ENCODE measurements at regions not wholly inside any gene's neighbourhood (a gene's known extent, or its start where the extent isn't known, plus 50 kb on each side); places are given as distances from the start of the nearest gene placed in this dataset.

DNA sequence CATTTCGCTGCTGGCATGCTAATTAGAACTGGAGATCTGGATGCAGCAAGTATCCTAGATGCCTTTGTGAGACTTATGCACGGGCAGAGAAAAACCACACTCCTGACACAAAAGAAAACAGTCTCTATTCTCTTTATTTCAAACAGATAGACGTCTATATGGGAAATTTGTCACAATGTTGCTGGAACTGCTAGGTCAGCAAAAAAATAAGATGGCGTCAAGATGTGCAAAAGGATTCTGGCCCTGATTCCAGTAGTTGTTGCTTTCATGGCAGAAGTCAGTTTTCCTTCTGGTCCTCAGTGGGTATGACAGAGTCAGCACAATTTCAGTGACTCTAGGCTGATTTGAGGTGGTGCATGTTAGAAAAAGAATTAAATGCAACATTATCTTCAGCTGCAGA, 1068.0 kb downstream of the SLITRK5 start:
- no peak for DNase-seq
- Histone ChIP-seq H3K27ac (replicated peaks) (no peak overlapping the region), H3K27me3 (ENCODE audit: low read depth) (no peaks in the 10 kb centered on the region), H3K4me3 (no peak overlapping the region), H3K9me3 (replicated peaks) (no peaks in the 10 kb centered on the region), H3K4me1 (no peaks in the 10 kb centered on the region), H3K36me3 (no peaks in the 10 kb centered on the region)
- TF ChIP-seq, protein P1, sequence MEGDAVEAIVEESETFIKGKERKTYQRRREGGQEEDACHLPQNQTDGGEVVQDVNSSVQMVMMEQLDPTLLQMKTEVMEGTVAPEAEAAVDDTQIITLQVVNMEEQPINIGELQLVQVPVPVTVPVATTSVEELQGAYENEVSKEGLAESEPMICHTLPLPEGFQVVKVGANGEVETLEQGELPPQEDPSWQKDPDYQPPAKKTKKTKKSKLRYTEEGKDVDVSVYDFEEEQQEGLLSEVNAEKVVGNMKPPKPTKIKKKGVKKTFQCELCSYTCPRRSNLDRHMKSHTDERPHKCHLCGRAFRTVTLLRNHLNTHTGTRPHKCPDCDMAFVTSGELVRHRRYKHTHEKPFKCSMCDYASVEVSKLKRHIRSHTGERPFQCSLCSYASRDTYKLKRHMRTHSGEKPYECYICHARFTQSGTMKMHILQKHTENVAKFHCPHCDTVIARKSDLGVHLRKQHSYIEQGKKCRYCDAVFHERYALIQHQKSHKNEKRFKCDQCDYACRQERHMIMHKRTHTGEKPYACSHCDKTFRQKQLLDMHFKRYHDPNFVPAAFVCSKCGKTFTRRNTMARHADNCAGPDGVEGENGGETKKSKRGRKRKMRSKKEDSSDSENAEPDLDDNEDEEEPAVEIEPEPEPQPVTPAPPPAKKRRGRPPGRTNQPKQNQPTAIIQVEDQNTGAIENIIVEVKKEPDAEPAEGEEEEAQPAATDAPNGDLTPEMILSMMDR (IDR thresholded peaks at IDR 0.05; ENCODE audit: borderline replicate concordance): no peak
- intact Hi-C loops (cut with micrococcal nuclease): no loop called here

DNA sequence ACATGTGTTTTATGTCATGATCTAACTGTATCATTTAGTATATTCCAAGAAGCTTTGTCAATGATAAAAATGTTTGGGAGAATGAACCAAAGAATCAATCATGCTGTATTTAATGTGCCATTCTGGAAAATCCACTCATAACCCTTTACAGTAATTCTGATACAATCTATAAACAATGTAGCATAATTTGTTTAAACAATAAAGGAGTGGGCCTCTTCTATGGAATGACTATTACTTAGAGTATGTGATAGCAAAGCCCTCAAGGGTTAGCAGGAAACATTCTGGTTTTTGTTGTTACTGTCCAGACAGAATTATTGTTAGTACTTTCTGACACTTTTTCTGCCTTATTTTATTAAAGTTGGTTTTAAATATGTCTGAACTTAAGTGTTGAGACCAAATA, 1073.1 kb downstream of the SLITRK5 start:
- no peaks in the 10 kb centered on the region for H3K4me1 ChIP-seq
- intact Hi-C loops (cut with micrococcal nuclease): no loop called here
- no peak overlapping the region for H3K27ac ChIP-seq (replicated peaks)
- no peaks in the 10 kb centered on the region for H3K36me3 ChIP-seq
- TF ChIP-seq, protein P1 (IDR thresholded peaks at IDR 0.05; ENCODE audit: borderline replicate concordance): no peak
- no peak overlapping the region for H3K4me3 ChIP-seq
- no peak for DNase-seq
- no peaks in the 10 kb centered on the region for H3K9me3 ChIP-seq (replicated peaks)
- H3K27me3 ChIP-seq (ENCODE audit: low read depth): no peaks in the 10 kb centered on the region

DNA sequence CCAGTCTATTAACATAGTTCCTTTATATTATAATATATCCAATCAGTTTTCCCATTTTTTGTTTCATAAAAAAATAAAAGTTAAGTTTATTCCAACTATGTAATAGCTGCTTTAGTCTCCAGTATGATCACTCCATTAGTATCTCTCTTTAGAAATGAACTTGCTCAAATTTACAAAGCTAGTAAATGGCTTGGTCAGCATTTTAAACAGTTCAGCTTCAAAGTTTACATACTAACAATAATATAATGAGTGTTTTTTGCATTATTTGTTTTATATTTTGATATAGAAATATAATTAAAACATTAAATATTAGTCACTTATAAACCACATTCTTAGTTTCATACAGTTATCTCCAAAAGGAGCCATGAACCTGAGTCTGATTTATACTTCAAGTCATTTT, 1073.8 kb downstream of the SLITRK5 start:
- Histone ChIP-seq H3K4me1 (no peaks in the 10 kb centered on the region), H3K27me3 (ENCODE audit: low read depth) (no peaks in the 10 kb centered on the region), H3K27ac (replicated peaks) (no peak overlapping the region), H3K36me3 (no peaks in the 10 kb centered on the region), H3K9me3 (replicated peaks) (no peaks in the 10 kb centered on the region), H3K4me3 (no peak overlapping the region)
- intact Hi-C loops (cut with micrococcal nuclease): no loop called here
- no peak for DNase-seq
- TF ChIP-seq, protein P1 (IDR thresholded peaks at IDR 0.05; ENCODE audit: borderline replicate concordance): no peak

DNA sequence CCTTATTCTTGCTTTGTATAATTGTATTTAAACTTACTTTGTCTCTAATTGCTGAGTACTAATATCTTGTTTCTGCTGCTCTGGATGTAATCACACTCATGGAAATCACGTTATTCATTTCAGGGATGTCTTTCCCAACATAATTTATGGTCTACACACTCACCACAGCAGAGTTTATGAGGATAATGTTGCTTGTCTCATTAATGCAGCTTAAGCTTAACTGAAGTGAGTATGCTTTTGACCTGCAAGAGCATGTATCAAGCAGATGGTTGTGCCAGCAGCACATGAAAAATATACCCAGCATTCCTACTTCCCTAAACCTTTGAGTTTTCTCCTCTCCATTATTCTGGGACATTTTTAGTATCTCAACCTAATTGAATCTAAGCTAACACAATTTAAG, 1080.9 kb downstream of the SLITRK5 start:
- no peaks in the 10 kb centered on the region for H3K4me1 ChIP-seq
- no peaks in the 10 kb centered on the region for H3K27me3 ChIP-seq (ENCODE audit: low read depth)
- no peak overlapping the region for H3K4me3 ChIP-seq
- H3K36me3 ChIP-seq: no peaks in the 10 kb centered on the region
- intact Hi-C loops (cut with micrococcal nuclease): no loop called here
- DNase-seq: no peak
- H3K27ac ChIP-seq (replicated peaks): no peak overlapping the region
- no peaks in the 10 kb centered on the region for H3K9me3 ChIP-seq (replicated peaks)
- TF ChIP-seq, protein P1 (IDR thresholded peaks at IDR 0.05; ENCODE audit: borderline replicate concordance): no peak

DNA sequence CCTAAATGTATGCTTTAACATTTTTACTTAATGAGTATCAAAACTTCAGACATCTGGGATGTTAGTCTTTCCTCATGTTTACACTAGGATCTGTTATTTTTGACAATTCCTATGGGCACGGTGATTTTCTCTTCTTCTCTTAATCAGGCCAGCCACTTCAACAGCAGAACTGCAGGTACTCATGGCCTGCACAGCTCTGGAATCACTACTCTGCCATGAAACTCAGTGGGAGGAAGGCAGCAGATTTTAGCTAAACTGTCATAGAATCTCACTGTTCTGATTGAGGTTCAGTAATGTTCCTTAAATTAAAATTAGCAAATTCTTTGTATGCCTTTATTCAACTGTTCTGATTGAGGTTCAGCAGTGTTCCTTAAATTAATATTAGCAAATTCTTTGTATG, 1083.0 kb downstream of the SLITRK5 start:
- Histone ChIP-seq H3K27ac (replicated peaks) (no peak overlapping the region), H3K4me3 (no peak overlapping the region), H3K4me1 (no peaks in the 10 kb centered on the region), H3K27me3 (ENCODE audit: low read depth) (no peaks in the 10 kb centered on the region), H3K36me3 (no peaks in the 10 kb centered on the region), H3K9me3 (replicated peaks) (no peaks in the 10 kb centered on the region)
- TF ChIP-seq, protein P1 (IDR thresholded peaks at IDR 0.05; ENCODE audit: borderline replicate concordance): no peak
- intact Hi-C loops (cut with micrococcal nuclease): no loop called here
- no peak for DNase-seq

DNA sequence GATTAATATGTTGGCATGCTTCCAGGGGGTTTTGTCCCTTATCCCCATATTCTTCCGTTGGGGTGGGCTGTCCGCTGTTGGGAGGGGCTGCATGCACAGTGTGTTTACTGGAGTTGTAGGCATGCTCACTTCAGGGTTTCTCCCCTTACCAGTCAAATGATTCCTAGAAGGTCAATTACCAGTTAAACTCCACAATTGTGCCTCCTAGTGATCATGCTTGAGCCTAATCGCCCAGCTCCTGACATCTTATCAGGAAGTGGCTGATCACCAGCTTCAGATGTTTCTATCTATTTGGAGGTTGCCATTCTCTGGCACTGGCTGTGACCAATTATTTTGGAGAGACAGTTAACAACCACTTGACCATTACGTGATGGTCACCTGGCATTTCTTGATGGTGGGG, 1090.0 kb downstream of the SLITRK5 start:
- DNase-seq: no peak

More for the DNA sequence above, 1090.0 kb downstream of the SLITRK5 start:
- TF ChIP-seq, protein P1 (IDR thresholded peaks at IDR 0.05; ENCODE audit: borderline replicate concordance): no peak
- Histone ChIP-seq H3K27me3 (ENCODE audit: low read depth) (no peaks in the 10 kb centered on the region), H3K36me3 (no peaks in the 10 kb centered on the region), H3K27ac (replicated peaks) (no peak overlapping the region), H3K4me3 (no peak overlapping the region), H3K4me1 (no peaks in the 10 kb centered on the region), H3K9me3 (replicated peaks) (no peaks in the 10 kb centered on the region)
- intact Hi-C loops (cut with micrococcal nuclease): no loop called here

All from left ventricle myocardium inferior (tissue), 1 donor.